Sigmoid colon (tissue), 4 donors: ENCODE measurements at regions not wholly inside any gene's neighbourhood (a gene's known extent, or its start where the extent isn't known, plus 50 kb on each side); places are given as distances from the start of the nearest gene placed in this dataset.

Experiments
- POLR2A ChIP-seq, 2 donors: fragments of 450-650 bp; IDR thresholded peaks; one replicate each; pipeline ENCODE4 v1.6.1; 2016; ENCODE audit warnings: antibody characterized with exemption in 2 of 2, mild to moderate bottlenecking in 2 of 2, moderate library complexity in 2 of 2
- POLR2AphosphoS5 ChIP-seq, 4 donors: sonication (generic); formaldehyde crosslinking; IDR thresholded peaks; one replicate each; pipeline ENCODE4 v1.6.1; 2017; ENCODE audit warnings: antibody characterized with exemption in 4 of 4
- TF ChIP-seq, protein P1 (sequence below), 4 experiments: fragments of 450-650 bp in 3 of 4; fragments of 200-600 bp in 1 of 4; IDR thresholded peaks; one replicate each; pipeline ENCODE4 v1.5.1; 2016 to 2019; ENCODE audit warnings: antibody characterized with exemption in 4 of 4, mild to moderate bottlenecking in 3 of 4, moderate library complexity in 2 of 4

DNA sequence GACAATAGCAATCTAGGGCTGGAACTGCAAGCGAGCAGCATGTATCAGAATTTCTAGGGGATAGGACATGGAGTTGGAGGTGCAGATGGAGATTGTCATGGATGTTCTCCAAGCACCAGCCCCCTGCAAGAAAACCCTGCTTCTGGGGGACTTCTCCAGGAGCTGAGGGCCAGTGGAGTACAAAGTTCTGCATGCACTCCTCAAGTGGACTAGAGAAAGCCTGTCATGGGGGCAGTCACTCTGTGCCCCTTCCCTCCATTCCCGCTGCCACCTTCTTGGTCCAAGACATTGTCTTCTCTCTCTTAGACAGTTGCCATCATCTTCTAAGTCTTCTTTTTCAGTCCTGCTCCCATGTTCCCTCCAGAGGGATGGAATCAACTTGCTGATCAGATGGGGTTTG is 87.9 kb downstream of the AIPL1 start:
- TF ChIP-seq, protein P1, sequence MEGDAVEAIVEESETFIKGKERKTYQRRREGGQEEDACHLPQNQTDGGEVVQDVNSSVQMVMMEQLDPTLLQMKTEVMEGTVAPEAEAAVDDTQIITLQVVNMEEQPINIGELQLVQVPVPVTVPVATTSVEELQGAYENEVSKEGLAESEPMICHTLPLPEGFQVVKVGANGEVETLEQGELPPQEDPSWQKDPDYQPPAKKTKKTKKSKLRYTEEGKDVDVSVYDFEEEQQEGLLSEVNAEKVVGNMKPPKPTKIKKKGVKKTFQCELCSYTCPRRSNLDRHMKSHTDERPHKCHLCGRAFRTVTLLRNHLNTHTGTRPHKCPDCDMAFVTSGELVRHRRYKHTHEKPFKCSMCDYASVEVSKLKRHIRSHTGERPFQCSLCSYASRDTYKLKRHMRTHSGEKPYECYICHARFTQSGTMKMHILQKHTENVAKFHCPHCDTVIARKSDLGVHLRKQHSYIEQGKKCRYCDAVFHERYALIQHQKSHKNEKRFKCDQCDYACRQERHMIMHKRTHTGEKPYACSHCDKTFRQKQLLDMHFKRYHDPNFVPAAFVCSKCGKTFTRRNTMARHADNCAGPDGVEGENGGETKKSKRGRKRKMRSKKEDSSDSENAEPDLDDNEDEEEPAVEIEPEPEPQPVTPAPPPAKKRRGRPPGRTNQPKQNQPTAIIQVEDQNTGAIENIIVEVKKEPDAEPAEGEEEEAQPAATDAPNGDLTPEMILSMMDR (IDR thresholded peaks at IDR 0.05): no peak
- TF ChIP-seq POLR2A (IDR thresholded peaks at IDR 0.05): no peak
- no peak for TF ChIP-seq POLR2AphosphoS5 (IDR thresholded peaks at IDR 0.05)
